H1 (cell line): ENCODE measurements at regions not wholly inside any gene's neighbourhood (a gene's known extent, or its start where the extent isn't known, plus 50 kb on each side); places are given as distances from the start of the nearest gene placed in this dataset.

Source experiments
- CBX8 ChIP-seq: fragments of 300-800, 300-1000 bp; sonication (generic); IDR thresholded peaks from 2 replicates; pipeline ENCODE4 v1.7.1; 2016; ENCODE audit warnings: low read depth, low read length, borderline replicate concordance
- CREB1 ChIP-seq: IDR thresholded peaks from 2 replicates; pipeline ENCODE4 v1.6.1; 2012; ENCODE audit warnings: inconsistent platforms
- EP300 ChIP-seq, 2 experiments: IDR thresholded peaks; 1 replicate in 1 of 2; 2 replicates in 1 of 2; pipeline ENCODE4 v1.6.1; 2011 to 2012; ENCODE audit warnings: low read depth in 2 of 2, low read length in 2 of 2, mild to moderate bottlenecking in 2 of 2, borderline replicate concordance in 1 of 2, inconsistent platforms in 1 of 2, moderate library complexity in 1 of 2
- GTF2F1 ChIP-seq: IDR thresholded peaks from 2 replicates; pipeline ENCODE4 v1.6.1; 2012; ENCODE audit warnings: low read depth, low read length, improper control_type of control experiment, borderline replicate concordance
- KDM1A ChIP-seq: fragments of 200-600, 300-600 bp; sonication (generic); IDR thresholded peaks from 2 replicates; pipeline ENCODE4 v1.7.1; 2016; ENCODE audit warnings: mild to moderate bottlenecking, low read length, borderline replicate concordance
- NRF1 ChIP-seq: IDR thresholded peaks from 2 replicates; pipeline ENCODE4 v1.6.1; 2011; ENCODE audit warnings: mild to moderate bottlenecking, low read depth, low read length, improper control_type of control experiment
- POLR2AphosphoS5 ChIP-seq: IDR thresholded peaks from 2 replicates; pipeline ENCODE4 v1.6.1; 2011; ENCODE audit warnings: low read depth, low read length
- SP4 ChIP-seq: IDR thresholded peaks from 2 replicates; pipeline ENCODE4 v1.6.1; 2012; ENCODE audit warnings: low read length, inconsistent platforms
- TF ChIP-seq, protein P1 (sequence below): IDR thresholded peaks from 2 replicates; pipeline ENCODE4 v1.6.1; 2012; ENCODE audit warnings: inconsistent platforms
- TF ChIP-seq, protein P2 (sequence below), 3 experiments: IDR thresholded peaks; 1 replicate in 2 of 3; 2 replicates in 1 of 3; pipeline versions ENCODE4 v1.5.1 to v1.6.1; 2011; ENCODE audit warnings: low read length in 3 of 3, mild to moderate bottlenecking in 3 of 3, inconsistent platforms in 2 of 3, low read depth in 1 of 3, moderate library complexity in 1 of 3; ENCODE audit not compliant: insufficient read depth in 1 of 3; ENCODE audit errors: control extremely low read depth in 1 of 3

- no peak for TF ChIP-seq NRF1
- no peak for TF ChIP-seq SP4
- TF ChIP-seq KDM1A = no peak
- TF ChIP-seq EP300 (IDR thresholded peaks at IDR 0.05; ENCODE audit: borderline replicate concordance in 1 of 2, low read depth in 2 of 2, low read length in 2 of 2) = no peak
- TF ChIP-seq, protein P1, sequence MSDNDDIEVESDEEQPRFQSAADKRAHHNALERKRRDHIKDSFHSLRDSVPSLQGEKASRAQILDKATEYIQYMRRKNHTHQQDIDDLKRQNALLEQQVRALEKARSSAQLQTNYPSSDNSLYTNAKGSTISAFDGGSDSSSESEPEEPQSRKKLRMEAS = no peak
- TF ChIP-seq, protein P2, sequence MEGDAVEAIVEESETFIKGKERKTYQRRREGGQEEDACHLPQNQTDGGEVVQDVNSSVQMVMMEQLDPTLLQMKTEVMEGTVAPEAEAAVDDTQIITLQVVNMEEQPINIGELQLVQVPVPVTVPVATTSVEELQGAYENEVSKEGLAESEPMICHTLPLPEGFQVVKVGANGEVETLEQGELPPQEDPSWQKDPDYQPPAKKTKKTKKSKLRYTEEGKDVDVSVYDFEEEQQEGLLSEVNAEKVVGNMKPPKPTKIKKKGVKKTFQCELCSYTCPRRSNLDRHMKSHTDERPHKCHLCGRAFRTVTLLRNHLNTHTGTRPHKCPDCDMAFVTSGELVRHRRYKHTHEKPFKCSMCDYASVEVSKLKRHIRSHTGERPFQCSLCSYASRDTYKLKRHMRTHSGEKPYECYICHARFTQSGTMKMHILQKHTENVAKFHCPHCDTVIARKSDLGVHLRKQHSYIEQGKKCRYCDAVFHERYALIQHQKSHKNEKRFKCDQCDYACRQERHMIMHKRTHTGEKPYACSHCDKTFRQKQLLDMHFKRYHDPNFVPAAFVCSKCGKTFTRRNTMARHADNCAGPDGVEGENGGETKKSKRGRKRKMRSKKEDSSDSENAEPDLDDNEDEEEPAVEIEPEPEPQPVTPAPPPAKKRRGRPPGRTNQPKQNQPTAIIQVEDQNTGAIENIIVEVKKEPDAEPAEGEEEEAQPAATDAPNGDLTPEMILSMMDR (IDR thresholded peaks at IDR 0.05; ENCODE audit: control extremely low read depth in 1 of 3, insufficient read depth in 1 of 3, low read depth in 1 of 3, low read length in 3 of 3) = no peak
- TF ChIP-seq GTF2F1 = no peak
- TF ChIP-seq CBX8 = no peak
- no peak for TF ChIP-seq CREB1
- no peak for TF ChIP-seq POLR2AphosphoS5
Observed at GRCh38 chr3:173238091-173238490, 97.1 kb upstream of the SPATA16 start.
